GM21367 (cell line): ENCODE measurements at regions not wholly inside any gene's neighbourhood (a gene's known extent, or its start where the extent isn't known, plus 50 kb on each side); places are given as distances from the start of the nearest gene placed in this dataset.

Experiments
- ATAC-seq: cut with Tn5 transposase; IDR thresholded peaks from one replicate; pipeline ENCODE4 v1.9.1; 2021; ENCODE audit not compliant: unreplicated experiment

GRCh38 chr13:84029396-84029795 lies 147.1 kb upstream of the SLITRK1 start:
- ATAC-seq = no peak

- no peak for ATAC-seq
Measured at GRCh38 chr13:84025824-84026223, 143.6 kb upstream of the SLITRK1 start.

DNA sequence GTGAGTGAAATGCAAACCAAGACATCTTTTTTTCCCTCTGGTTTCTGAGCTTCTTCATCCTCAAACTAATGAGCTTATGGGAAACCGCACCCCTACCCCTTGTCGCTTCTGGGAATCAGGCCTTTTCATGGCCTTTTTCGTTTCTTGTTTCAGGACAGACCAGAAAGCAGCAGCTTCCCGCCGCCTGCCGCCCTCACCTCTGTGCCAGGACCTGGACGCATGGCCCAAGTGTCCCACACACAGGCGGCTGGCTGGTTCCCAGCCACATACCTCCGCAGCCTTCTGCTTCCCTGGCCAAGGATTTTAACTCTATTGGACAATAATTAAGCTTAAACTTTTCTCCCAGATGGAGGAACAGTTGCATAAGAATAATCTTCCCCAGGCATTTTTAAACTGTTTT lies 114.1 kb upstream of the SLITRK1 start:
- no peak for ATAC-seq

GRCh38 chr13:83995930-83996329 lies 113.7 kb upstream of the SLITRK1 start:
- ATAC-seq = no peak

GRCh38 chr13:83992566-83993358 lies 110.5 kb upstream of the SLITRK1 start:
- ATAC-seq = no peak

- no peak for ATAC-seq
Measured at GRCh38 chr13:83987394-83987793, 105.1 kb upstream of the SLITRK1 start.

GRCh38 chr13:83984793-83985192 lies 102.5 kb upstream of the SLITRK1 start:
- no peak for ATAC-seq

DNA sequence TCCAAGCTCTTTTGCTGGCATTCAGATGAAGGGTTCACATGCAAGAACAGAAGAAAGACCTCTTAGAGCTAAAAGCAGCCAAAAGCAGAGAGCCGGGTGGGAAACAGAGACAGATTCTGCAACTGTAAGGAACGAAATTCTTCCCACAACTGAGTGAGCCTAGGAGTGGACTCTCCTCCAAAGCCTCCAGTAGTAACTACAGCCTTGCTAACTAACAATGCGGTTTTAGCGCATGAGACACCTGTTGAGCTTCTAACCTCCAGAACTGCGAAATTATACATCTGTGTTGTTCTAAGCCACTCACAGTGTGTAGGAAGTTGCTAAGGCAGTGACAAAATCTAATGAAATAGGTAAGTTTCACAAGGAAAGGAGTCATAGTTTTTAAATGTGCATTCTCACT lies 98.1 kb upstream of the SLITRK1 start:
- ATAC-seq = no peak

DNA sequence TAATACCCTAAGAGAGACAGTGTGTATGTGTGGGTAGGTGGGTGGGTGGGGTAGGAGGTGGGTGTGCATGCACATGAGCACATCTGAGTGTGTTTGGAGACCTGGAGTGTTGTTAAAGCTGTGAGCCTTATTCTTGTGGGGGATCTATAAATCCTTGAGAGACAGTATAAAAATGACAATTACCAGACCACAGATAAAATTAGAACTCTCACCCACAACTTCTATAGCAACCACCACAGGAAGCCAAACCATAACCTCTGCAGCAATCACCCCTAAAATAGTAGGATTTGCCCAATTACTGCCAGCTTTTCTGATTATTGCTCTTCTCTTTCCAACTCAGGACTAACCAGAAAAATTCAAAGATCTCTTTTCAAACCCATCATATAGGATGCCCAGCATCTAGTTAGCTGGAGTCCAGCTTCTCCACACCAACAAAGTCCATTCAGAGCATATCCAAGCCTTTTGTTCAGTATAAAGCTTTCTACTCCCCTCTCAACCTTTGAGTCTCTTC lies 93.4 kb upstream of the SLITRK1 start:
- ATAC-seq = no peak

GRCh38 chr13:83958531-83958930 lies 76.3 kb upstream of the SLITRK1 start:
- no peak for ATAC-seq

GRCh38 chr13:83955011-83955410 lies 72.7 kb upstream of the SLITRK1 start:
- no peak for ATAC-seq

DNA sequence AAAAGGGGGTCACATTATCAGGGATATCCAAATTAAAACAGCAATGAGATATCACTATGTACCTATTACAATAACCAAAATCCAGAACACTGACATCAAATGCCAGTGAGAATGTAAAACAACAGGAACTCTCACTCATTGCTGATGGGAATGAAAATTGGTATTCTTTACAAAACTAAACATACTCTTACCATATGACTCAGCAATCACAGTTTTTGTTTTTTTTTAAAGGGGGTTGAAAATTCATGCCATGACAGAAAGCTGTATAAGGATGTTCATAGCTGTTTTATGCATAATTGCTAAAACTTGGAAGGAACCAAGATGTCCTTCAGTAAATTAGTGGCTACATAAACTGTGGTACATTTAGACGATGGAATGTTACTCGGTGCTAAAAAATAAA lies 71.6 kb upstream of the SLITRK1 start:
- ATAC-seq = no peak

GRCh38 chr13:83950293-83950692 lies 68.0 kb upstream of the SLITRK1 start:
- no peak for ATAC-seq

DNA sequence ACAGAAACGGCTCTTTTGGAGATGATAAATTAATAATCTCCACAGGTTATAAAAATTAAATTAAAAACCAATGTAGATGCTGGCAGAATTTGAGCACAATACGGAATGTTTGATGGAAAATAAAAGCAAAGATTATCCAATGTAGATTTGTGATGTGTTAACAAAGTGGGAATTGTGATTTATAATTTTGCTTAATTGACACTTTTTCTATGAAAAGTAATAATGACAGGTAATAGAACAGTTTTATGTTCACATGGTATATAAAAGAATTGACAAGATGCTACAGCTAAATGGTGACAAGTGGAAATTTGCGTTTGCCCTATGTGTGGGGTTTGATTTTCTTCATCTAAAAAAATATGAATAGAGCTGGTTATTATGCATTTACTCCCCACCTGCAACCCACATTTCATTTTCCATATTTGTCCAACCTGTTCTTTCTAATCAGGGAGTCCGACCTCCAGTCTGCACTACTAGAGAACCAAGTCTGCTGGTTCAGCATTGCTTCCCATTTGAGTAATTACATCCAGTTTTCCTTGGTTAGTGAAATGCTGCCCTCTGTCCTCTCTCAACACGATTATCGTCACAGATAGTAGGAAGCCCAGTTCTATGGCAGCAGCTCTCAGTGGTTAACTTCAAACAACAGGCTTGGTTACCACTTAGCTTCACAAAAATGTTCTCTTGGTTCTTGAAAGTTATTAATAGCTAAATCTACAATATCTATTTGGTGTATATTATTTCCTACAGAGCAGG lies 61.4 kb upstream of the SLITRK1 start:
- ATAC-seq = no peak

DNA sequence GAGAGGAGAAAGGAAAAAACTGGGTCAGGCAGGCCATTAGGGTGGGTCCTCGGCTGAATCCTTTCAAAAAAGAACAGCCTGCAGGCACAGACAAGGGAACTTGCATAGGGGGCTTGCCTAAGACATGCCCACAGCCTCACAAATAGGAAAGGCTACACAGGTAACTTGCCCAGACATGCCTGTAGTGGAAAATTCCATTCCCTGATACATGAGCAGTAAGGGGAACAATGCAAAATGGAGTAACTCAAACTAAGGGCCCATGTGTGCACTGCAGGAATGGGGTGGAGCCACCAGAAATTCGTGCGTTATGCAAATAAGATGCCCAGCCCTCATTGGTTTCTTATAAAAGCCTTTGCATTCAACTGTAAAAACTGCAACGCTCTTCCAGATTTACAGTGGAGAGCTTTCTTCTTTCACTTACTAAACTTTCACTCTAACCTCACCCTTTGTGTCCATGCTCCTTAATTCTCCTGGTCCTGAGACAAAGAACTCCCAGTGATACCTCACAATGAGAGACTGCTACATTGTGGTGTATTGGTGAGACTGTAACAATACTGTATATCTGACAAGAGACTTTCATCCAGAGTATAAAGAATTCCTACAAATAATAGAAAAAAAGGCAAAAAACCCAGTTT lies 59.5 kb upstream of the SLITRK1 start:
- no peak for ATAC-seq

DNA sequence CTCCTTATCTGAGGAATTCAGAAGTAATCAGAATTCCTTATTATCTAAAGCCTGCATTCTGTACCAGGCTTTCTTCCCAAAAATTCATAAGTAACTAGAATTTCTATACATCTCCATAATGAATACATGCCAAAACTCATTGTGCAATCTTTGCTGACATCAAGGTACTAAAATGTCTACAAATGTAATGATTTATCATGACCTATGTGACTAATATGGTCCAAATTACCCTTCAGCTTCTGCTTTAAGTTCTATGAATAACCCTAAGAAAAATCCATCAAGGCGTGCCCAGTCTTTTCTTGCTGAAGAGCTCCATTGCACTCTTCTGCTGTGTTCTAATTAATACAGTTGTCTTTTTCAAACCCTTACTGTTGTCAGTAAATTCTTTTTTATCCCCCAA lies 58.5 kb upstream of the SLITRK1 start:
- ATAC-seq = no peak

- ATAC-seq = no peak
Measured at GRCh38 chr13:83937579-83937978, 55.3 kb upstream of the SLITRK1 start.

DNA sequence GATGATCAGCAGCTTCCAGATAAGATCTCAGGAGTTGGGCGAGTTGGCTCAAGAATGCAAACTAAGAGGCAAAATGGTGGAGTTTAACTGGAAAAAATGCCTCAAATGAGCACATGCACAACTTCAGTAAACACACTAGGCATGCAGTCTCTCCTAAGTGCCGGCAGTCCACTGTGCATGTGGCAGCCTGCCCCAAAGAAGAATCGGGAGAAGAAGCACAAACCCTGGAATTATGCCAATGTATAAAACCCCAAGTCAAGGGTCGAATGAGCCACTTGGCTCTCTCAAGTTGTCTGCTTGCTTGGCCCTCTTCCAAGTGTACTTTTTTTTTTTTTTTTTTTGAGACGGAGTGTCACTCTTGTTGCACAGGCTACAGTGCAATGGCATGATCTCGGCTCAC lies 53.3 kb upstream of the SLITRK1 start:
- ATAC-seq = no peak
